ENCODE measurements at regions not wholly inside any gene's neighbourhood (a gene's known extent, or its start where the extent isn't known, plus 50 kb on each side); places are given as distances from the start of the nearest gene placed in this dataset.
A peak's percentile ranks its signal among the peaks of the same experiment; 100 is the strongest.

- no peak overlapping the region for H3K56ac ChIP-seq (replicated peaks; ENCODE audit: insufficient read length, low read depth, low read length)
- no peak overlapping the region for H2AFZ ChIP-seq (ENCODE audit: low read length)
- FAIRE-seq (peak; percentile 68), DNase-seq (ENCODE audit: low read depth in 1 of 2, low spot score in 2 of 2) (no peak)
- H3K9ac ChIP-seq (replicated peaks in 1 of 4; ENCODE audit: extremely low read depth in 1 of 4, low read depth in 3 of 4, low read length in 3 of 4): no peak overlapping the region
- no peak overlapping the region for H2BK120ac ChIP-seq (replicated peaks; ENCODE audit: low read depth, low read length)
- no peaks in the 10 kb centered on the region for H3K36me3 ChIP-seq (ENCODE audit: control insufficient read depth in 2 of 4, insufficient read depth in 4 of 4, low read length in 3 of 4)
- WGBS, 2 experiments (ENCODE audit: extremely low coverage in 1 of 2, insufficient coverage in 1 of 2, insufficient read length in 1 of 2, insufficient replicate concordance in 2 of 2, low coverage in 1 of 2, low lambda C conversion rate in 2 of 2, missing lambda C conversion rate in 1 of 2): 84% methylated on average over 13 of the region's 17 CpGs; no CpG with 5 or more reads in 1 of the 2 experiments
- H3K79me2 ChIP-seq (ENCODE audit: control insufficient read depth in 1 of 2, insufficient read depth in 2 of 2, low read length in 2 of 2): no peaks in the 10 kb centered on the region
- H3K23ac ChIP-seq (ENCODE audit: insufficient read length): no peak overlapping the region
- no peak overlapping the region for H2BK20ac ChIP-seq (ENCODE audit: low read length)
- no peak overlapping the region for H4K8ac ChIP-seq (ENCODE audit: extremely low read depth, insufficient read depth, low read length)
- H2BK5ac ChIP-seq (ENCODE audit: low read depth, low read length): no peak overlapping the region
- no peak overlapping the region for H3K14ac ChIP-seq (ENCODE audit: insufficient read length)
- H3K79me1 ChIP-seq (ENCODE audit: low read depth, low read length): no peaks in the 10 kb centered on the region
- H4K5ac ChIP-seq (ENCODE audit: insufficient read length, low read depth, low read length): no peak overlapping the region
- no peak overlapping the region for H2AK5ac ChIP-seq (ENCODE audit: low read depth, low read length)
- no peaks in the 10 kb centered on the region for H3K27me3 ChIP-seq (replicated peaks in 1 of 4; ENCODE audit: control insufficient read depth in 3 of 4, extremely low read depth in 1 of 4, insufficient read depth in 3 of 4, low read length in 3 of 4)
- H2BK15ac ChIP-seq (ENCODE audit: low read length): no peak overlapping the region
- ChIA-PET CTCF (ENCODE audit: partially characterized antibody) (interaction anchor here (0.9 to 1.2 kb wide), 4 partner anchors 10 to 281 kb away, joined by 3 to 5 read pairs (median 4); no protein-coding TSS in a partner anchor), POLR2A (ENCODE audit: partially characterized antibody) (no interaction called here)
- H3K18ac ChIP-seq (ENCODE audit: extremely low read depth, low read length): no peak overlapping the region
- H2BK12ac ChIP-seq (ENCODE audit: low read depth, low read length): no peak overlapping the region
- H4K20me1 ChIP-seq (replicated peaks in 1 of 2; ENCODE audit: control insufficient read depth in 1 of 2, insufficient read depth in 2 of 2, low read length in 2 of 2): no peaks in the 10 kb centered on the region
- H3K4me2 ChIP-seq (ENCODE audit: insufficient read depth in 1 of 2, low read depth in 2 of 2, low read length in 2 of 2): 0 out of 4 replicates have a peak overlapping the region, but pooled peaks of 1 of the 2 experiments have one; percentile 2
- no peak overlapping the region for H3K27ac ChIP-seq (ENCODE audit: low read depth, low read length)
- no peaks in the 10 kb centered on the region for H3K9me3 ChIP-seq (ENCODE audit: insufficient read depth in 2 of 2, low read depth in 1 of 2, low read length in 1 of 2)
- no peak overlapping the region for H4K91ac ChIP-seq (replicated peaks; ENCODE audit: insufficient read length, low read length)
- H3K4ac ChIP-seq (replicated peaks; ENCODE audit: insufficient read length, low read depth, low read length): no peak overlapping the region
- H3K4me3 ChIP-seq (ENCODE audit: extremely low read depth in 1 of 4, insufficient read depth in 2 of 4, low read depth in 3 of 4, low read length in 4 of 4): no peak overlapping the region
- TF ChIP-seq HDAC6 (IDR thresholded peaks at IDR 0.05; ENCODE audit: low read depth, low read length) (no peak), SRF (IDR thresholded peaks at IDR 0.05; ENCODE audit: low read depth, low read length) (no peak), RBBP5 (IDR thresholded peaks at IDR 0.05; ENCODE audit: borderline replicate concordance, low read depth, low read length) (no peak), YY1 (IDR thresholded peaks at IDR 0.05; ENCODE audit: low read depth, low read length) (no peak), TAF7 (optimal IDR thresholded peaks at IDR 0.05; ENCODE audit: borderline replicate concordance, low read depth, low read length) (no peak), E2F6 (IDR thresholded peaks at IDR 0.05) (no peak), JUND (IDR thresholded peaks at IDR 0.05; ENCODE audit: low read length) (no peak)
- peaks cover 2 to 15% (median 11%) of the 10 kb centered on the region in 4 experiments; a peak in 5 of 7 replicates for H3K4me1 ChIP-seq (replicated peaks in 1 of 4; ENCODE audit: control insufficient read depth in 3 of 4, insufficient read depth in 4 of 4, low read length in 3 of 4)
- no peaks in the 10 kb centered on the region for H3K23me2 ChIP-seq (ENCODE audit: low read depth, low read length)
Observed at GRCh38 chr2:16227811-16228462, 287.6 kb downstream of the MYCN start.

Measured in H1 (cell line).